ENCODE measurements at regions not wholly inside any gene's neighbourhood (a gene's known extent, or its start where the extent isn't known, plus 50 kb on each side); places are given as distances from the start of the nearest gene placed in this dataset.

DNA sequence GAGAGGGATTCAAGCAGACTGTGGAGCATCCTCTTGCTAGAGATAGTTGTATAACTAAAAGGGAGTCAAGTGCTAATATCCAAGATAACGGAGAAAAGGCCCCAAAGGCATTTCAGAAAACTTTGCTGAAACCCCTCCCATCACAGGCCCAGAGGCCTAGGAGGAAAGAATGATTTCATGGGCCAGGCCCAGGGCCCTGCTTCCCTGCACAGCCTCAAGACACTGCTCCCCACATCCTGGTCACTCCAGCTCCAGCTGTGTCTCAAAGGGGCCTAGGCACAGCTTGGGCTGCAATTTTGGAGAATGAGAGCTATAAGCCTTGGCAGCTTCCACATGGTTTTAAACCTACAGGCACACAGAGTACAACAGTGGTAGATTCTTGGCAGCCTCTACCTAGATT lies 85.6 kb downstream of the OR13A1 start:
- TF ChIP-seq, protein P1, sequence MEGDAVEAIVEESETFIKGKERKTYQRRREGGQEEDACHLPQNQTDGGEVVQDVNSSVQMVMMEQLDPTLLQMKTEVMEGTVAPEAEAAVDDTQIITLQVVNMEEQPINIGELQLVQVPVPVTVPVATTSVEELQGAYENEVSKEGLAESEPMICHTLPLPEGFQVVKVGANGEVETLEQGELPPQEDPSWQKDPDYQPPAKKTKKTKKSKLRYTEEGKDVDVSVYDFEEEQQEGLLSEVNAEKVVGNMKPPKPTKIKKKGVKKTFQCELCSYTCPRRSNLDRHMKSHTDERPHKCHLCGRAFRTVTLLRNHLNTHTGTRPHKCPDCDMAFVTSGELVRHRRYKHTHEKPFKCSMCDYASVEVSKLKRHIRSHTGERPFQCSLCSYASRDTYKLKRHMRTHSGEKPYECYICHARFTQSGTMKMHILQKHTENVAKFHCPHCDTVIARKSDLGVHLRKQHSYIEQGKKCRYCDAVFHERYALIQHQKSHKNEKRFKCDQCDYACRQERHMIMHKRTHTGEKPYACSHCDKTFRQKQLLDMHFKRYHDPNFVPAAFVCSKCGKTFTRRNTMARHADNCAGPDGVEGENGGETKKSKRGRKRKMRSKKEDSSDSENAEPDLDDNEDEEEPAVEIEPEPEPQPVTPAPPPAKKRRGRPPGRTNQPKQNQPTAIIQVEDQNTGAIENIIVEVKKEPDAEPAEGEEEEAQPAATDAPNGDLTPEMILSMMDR (IDR thresholded peaks at IDR 0.05), result no peak
- TF ChIP-seq POLR2A (IDR thresholded peaks at IDR 0.05), result no peak

Measured in body of pancreas (tissue), 4 donors.